OCI-LY1 (cell line): ENCODE measurements at regions not wholly inside any gene's neighbourhood (a gene's known extent, or its start where the extent isn't known, plus 50 kb on each side); places are given as distances from the start of the nearest gene placed in this dataset.

Source experiments
- H2AFZ ChIP-seq: fragments of 200-600 bp; sonication (generic), shearing (Covaris generic); 2 replicates; pipeline ENCODE4 v1.6.0; 2014; ENCODE audit warnings: antibody characterized with exemption, mild to moderate bottlenecking, low read length
- H3F3A ChIP-seq: fragments of 200-600 bp; sonication (generic), shearing (Covaris generic); 2 replicates; pipeline ENCODE4 v1.6.0; 2014; ENCODE audit warnings: mild to moderate bottlenecking, antibody characterized with exemption, low read length, moderate library complexity; ENCODE audit not compliant: insufficient read depth
- H3K27ac ChIP-seq: fragments of 200-600 bp; sonication (generic); 2 replicates; pipeline ENCODE4 v1.5.1; 2014; ENCODE audit warnings: low read length, mixed run types, mild to moderate bottlenecking, low read depth; ENCODE audit not compliant: poor library complexity, severe bottlenecking
- H3K27me3 ChIP-seq: fragments of 200-600 bp; sonication (generic); 2 replicates; pipeline ENCODE4 v1.6.0; 2014; ENCODE audit warnings: antibody characterized with exemption, mild to moderate bottlenecking, low read length, moderate library complexity; ENCODE audit not compliant: insufficient read depth
- H3K36me3 ChIP-seq: fragments of 200-600 bp; sonication (generic); 2 replicates; pipeline ENCODE4 v1.6.1; 2014; ENCODE audit warnings: mild to moderate bottlenecking, antibody characterized with exemption, low read length, moderate library complexity, mixed read lengths; ENCODE audit not compliant: insufficient read depth
- H3K4me1 ChIP-seq: fragments of 200-600 bp; sonication (generic); 2 replicates; pipeline ENCODE4 v1.5.1; 2014; ENCODE audit warnings: mild to moderate bottlenecking, low read length, moderate library complexity; ENCODE audit not compliant: insufficient read depth, severe bottlenecking
- H3K4me2 ChIP-seq: fragments of 200-600 bp; sonication (generic), shearing (Covaris generic); 2 replicates; pipeline ENCODE4 v1.6.1; 2014; ENCODE audit warnings: low read length
- H3K4me3 ChIP-seq: fragments of 200-600 bp; sonication (generic); 2 replicates; pipeline ENCODE4 v1.5.1; 2014; ENCODE audit warnings: low read length, low read depth, mild to moderate bottlenecking, mixed read lengths; ENCODE audit not compliant: poor library complexity, severe bottlenecking
- H3K79me2 ChIP-seq: fragments of 200-600 bp; shearing (Covaris generic); 2 replicates; pipeline ENCODE4 v1.6.1; 2016; ENCODE audit warnings: mixed run types, low read length, mixed read lengths; ENCODE audit not compliant: insufficient read depth
- H3K9ac ChIP-seq: fragments of 200-600 bp; sonication (generic), shearing (Covaris generic); 2 replicates; pipeline ENCODE4 v1.6.1; 2014; ENCODE audit warnings: mild to moderate bottlenecking, low read length, mixed read lengths
- H3K9me2 ChIP-seq: fragments of 200-600 bp; sonication (generic), shearing (Covaris generic); 2 replicates; pipeline ENCODE4 v1.6.1; 2014; ENCODE audit warnings: low read depth, mild to moderate bottlenecking, low read length, mixed read lengths
- H3K9me3 ChIP-seq: fragments of 200-600 bp; shearing (Covaris generic); 2 replicates; pipeline ENCODE4 v1.6.1; 2014; ENCODE audit warnings: low read length, mixed read lengths
- H4K20me1 ChIP-seq: fragments of 200-600 bp; sonication (generic), shearing (Covaris generic); 2 replicates; pipeline ENCODE4 v1.6.0; 2016; ENCODE audit warnings: mild to moderate bottlenecking, low read length; ENCODE audit not compliant: insufficient read depth
- CTCF ChIP-seq: fragments of 200-600 bp; sonication (generic), shearing (Covaris generic); IDR thresholded peaks from 2 replicates; pipeline ENCODE4 v1.5.1; 2017; ENCODE audit warnings: mild to moderate bottlenecking, antibody characterized with exemption, low read length, moderate library complexity, mixed read lengths
- EZH2 ChIP-seq: fragments of 200-600 bp; sonication (generic), shearing (Covaris generic); IDR thresholded peaks from 2 replicates; pipeline ENCODE4 v1.8.0; 2017; ENCODE audit warnings: borderline replicate concordance, mixed run types, mild to moderate bottlenecking, antibody characterized with exemption, low read length, moderate library complexity, mixed read lengths

GRCh38 chr7:42456267-42456666, 219.3 kb upstream of the GLI3 start:
- Histone ChIP-seq H3K4me2 (no peak overlapping the region), H3F3A (no peaks in the 10 kb centered on the region), H4K20me1 (no peaks in the 10 kb centered on the region), H3K79me2 (no peaks in the 10 kb centered on the region), H3K4me3 (no peak overlapping the region), H3K9me3 (no peaks in the 10 kb centered on the region), H2AFZ (no peak overlapping the region), H3K4me1 (no peaks in the 10 kb centered on the region), H3K36me3 (no peaks in the 10 kb centered on the region), H3K27me3 (0 out of 2 replicates have a peak, but pooled peaks cover 4% of the 10 kb centered on the region), H3K9me2 (no peaks in the 10 kb centered on the region), H3K27ac (no peak overlapping the region), H3K9ac (no peak overlapping the region)
- no peak for TF ChIP-seq EZH2
- TF ChIP-seq CTCF, result no peak

GRCh38 chr7:42453931-42454361, 216.9 kb upstream of the GLI3 start:
- H3K79me2 ChIP-seq, result no peaks in the 10 kb centered on the region
- no peaks in the 10 kb centered on the region for H3K4me1 ChIP-seq
- H3K27me3 ChIP-seq, result 0 out of 2 replicates have a peak, but pooled peaks cover 4% of the 10 kb centered on the region
- no peak for TF ChIP-seq CTCF
- TF ChIP-seq EZH2, result no peak
- H2AFZ ChIP-seq, result no peak overlapping the region
- no peaks in the 10 kb centered on the region for H3F3A ChIP-seq
- no peak overlapping the region for H3K9ac ChIP-seq
- H3K9me2 ChIP-seq, result no peaks in the 10 kb centered on the region
- no peak overlapping the region for H3K27ac ChIP-seq
- no peaks in the 10 kb centered on the region for H4K20me1 ChIP-seq
- no peaks in the 10 kb centered on the region for H3K9me3 ChIP-seq
- H3K36me3 ChIP-seq, result no peaks in the 10 kb centered on the region
- H3K4me2 ChIP-seq, result no peak overlapping the region
- no peak overlapping the region for H3K4me3 ChIP-seq

DNA sequence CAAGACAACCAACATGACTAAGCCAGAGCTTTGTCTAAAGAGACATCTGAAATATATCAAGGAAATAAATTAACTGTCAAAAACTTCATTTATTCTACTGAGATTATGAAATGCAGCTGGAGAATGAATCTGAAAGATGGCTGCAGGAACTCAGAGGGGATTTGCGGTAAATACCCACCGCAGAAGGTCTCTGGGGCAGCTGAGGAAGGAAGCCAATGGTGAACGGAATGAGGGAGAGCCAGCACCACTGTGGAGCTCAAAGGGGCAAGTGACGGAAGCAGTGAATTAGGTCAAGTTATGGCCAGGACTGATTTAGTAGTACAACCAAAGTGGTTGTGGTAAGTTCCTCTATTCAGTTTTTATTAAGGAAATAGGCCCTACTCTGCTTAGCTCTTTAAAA, 215.3 kb upstream of the GLI3 start:
- Histone ChIP-seq H4K20me1 (no peaks in the 10 kb centered on the region), H3K36me3 (no peaks in the 10 kb centered on the region), H3K4me3 (no peak overlapping the region), H3K27me3 (0 out of 2 replicates have a peak, but pooled peaks cover 4% of the 10 kb centered on the region), H3K4me1 (no peaks in the 10 kb centered on the region), H3K27ac (no peak overlapping the region), H3F3A (no peaks in the 10 kb centered on the region), H3K9me2 (no peaks in the 10 kb centered on the region), H3K4me2 (no peak overlapping the region), H3K9me3 (no peaks in the 10 kb centered on the region), H3K9ac (no peak overlapping the region), H2AFZ (no peak overlapping the region), H3K79me2 (no peaks in the 10 kb centered on the region)
- TF ChIP-seq CTCF (no peak), EZH2 (no peak)
